SK-N-SH treated with all-trans-retinoic acid at 6 μM for 48 hours (cell line): ENCODE measurements at regions not wholly inside any gene's neighbourhood (a gene's known extent, or its start where the extent isn't known, plus 50 kb on each side); places are given as distances from the start of the nearest gene placed in this dataset.

Experiments
- CSDC2 ChIP-seq: fragments of 250-450 bp; sonication (Bioruptor Pico); IDR thresholded peaks from 2 replicates; pipeline ENCODE4 v1.5.0; 2020; ENCODE audit warnings: mild to moderate bottlenecking, moderate library complexity
- RARB ChIP-seq: fragments of 250-450 bp; sonication (Bioruptor Pico); IDR thresholded peaks from 2 replicates; pipeline ENCODE4 v1.8.0; 2021; ENCODE audit warnings: mild to moderate bottlenecking, moderate library complexity
- ZNF70 ChIP-seq: fragments of 450-650 bp; formaldehyde crosslinking; IDR thresholded peaks from 2 replicates; pipeline ENCODE4 v1.5.0; 2020; ENCODE audit warnings: mild to moderate bottlenecking, moderate library complexity
- TF ChIP-seq, protein P1 (sequence below): fragments of 250-450 bp; sonication (Bioruptor Pico); IDR thresholded peaks from 2 replicates; pipeline ENCODE4 v1.5.0; 2020; ENCODE audit warnings: mild to moderate bottlenecking, moderate library complexity
- TF ChIP-seq, protein P2 (sequence below): fragments of 250-450 bp; sonication (Bioruptor Pico); IDR thresholded peaks from 2 replicates; pipeline ENCODE4 v1.5.1; 2020; ENCODE audit warnings: low read depth, mild to moderate bottlenecking, moderate library complexity
- TF ChIP-seq, protein P3 (sequence below): fragments of 250-450 bp; sonication (Bioruptor Pico); IDR thresholded peaks from 2 replicates; pipeline ENCODE4 v1.8.0; 2020; ENCODE audit warnings: mild to moderate bottlenecking, moderate library complexity, borderline replicate concordance

DNA sequence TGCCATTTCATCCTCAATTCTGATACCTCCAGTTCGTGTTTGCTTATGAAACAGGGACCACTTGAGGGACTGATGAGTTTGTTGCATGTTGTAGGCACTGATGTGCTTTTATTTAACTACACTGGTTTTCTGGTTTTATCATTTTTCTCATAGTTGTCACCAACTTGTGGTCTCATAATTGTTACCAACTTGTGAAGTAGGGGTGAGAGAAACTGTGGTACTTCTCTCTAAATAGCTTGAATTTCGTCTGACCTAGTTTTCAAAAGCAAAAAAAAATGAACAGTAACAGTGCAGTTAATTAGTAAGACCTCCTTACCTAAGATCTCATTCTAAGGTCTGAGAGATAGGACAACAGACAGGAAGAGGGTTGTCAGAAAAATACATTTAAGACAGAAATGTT is 78.0 kb downstream of the ANXA2R start:
- TF ChIP-seq RARB (CRISPR knock-in tag) = no peak
- TF ChIP-seq CSDC2 (CRISPR knock-in tag) = no peak
- TF ChIP-seq, protein P1, sequence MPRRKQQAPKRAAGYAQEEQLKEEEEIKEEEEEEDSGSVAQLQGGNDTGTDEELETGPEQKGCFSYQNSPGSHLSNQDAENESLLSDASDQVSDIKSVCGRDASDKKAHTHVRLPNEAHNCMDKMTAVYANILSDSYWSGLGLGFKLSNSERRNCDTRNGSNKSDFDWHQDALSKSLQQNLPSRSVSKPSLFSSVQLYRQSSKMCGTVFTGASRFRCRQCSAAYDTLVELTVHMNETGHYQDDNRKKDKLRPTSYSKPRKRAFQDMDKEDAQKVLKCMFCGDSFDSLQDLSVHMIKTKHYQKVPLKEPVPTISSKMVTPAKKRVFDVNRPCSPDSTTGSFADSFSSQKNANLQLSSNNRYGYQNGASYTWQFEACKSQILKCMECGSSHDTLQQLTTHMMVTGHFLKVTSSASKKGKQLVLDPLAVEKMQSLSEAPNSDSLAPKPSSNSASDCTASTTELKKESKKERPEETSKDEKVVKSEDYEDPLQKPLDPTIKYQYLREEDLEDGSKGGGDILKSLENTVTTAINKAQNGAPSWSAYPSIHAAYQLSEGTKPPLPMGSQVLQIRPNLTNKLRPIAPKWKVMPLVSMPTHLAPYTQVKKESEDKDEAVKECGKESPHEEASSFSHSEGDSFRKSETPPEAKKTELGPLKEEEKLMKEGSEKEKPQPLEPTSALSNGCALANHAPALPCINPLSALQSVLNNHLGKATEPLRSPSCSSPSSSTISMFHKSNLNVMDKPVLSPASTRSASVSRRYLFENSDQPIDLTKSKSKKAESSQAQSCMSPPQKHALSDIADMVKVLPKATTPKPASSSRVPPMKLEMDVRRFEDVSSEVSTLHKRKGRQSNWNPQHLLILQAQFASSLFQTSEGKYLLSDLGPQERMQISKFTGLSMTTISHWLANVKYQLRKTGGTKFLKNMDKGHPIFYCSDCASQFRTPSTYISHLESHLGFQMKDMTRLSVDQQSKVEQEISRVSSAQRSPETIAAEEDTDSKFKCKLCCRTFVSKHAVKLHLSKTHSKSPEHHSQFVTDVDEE (CRISPR knock-in tag) = no peak
- TF ChIP-seq, protein P2, sequence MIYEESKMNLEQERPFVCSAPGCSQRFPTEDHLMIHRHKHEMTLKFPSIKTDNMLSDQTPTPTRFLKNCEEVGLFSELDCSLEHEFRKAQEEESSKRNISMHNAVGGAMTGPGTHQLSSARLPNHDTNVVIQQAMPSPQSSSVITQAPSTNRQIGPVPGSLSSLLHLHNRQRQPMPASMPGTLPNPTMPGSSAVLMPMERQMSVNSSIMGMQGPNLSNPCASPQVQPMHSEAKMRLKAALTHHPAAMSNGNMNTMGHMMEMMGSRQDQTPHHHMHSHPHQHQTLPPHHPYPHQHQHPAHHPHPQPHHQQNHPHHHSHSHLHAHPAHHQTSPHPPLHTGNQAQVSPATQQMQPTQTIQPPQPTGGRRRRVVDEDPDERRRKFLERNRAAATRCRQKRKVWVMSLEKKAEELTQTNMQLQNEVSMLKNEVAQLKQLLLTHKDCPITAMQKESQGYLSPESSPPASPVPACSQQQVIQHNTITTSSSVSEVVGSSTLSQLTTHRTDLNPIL = no peak
- TF ChIP-seq, protein P3, sequence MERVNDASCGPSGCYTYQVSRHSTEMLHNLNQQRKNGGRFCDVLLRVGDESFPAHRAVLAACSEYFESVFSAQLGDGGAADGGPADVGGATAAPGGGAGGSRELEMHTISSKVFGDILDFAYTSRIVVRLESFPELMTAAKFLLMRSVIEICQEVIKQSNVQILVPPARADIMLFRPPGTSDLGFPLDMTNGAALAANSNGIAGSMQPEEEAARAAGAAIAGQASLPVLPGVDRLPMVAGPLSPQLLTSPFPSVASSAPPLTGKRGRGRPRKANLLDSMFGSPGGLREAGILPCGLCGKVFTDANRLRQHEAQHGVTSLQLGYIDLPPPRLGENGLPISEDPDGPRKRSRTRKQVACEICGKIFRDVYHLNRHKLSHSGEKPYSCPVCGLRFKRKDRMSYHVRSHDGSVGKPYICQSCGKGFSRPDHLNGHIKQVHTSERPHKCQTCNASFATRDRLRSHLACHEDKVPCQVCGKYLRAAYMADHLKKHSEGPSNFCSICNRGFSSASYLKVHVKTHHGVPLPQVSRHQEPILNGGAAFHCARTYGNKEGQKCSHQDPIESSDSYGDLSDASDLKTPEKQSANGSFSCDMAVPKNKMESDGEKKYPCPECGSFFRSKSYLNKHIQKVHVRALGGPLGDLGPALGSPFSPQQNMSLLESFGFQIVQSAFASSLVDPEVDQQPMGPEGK (CRISPR knock-in tag) = no peak
- TF ChIP-seq ZNF70 (CRISPR knock-in tag) = no peak
